OCI-LY3 (cell line): ENCODE measurements at regions not wholly inside any gene's neighbourhood (a gene's known extent, or its start where the extent isn't known, plus 50 kb on each side); places are given as distances from the start of the nearest gene placed in this dataset.

Source experiments
- H2AFZ ChIP-seq: fragments of 200-600, 300-600 bp; shearing (Covaris generic); 2 replicates; pipeline ENCODE4 v1.6.0; 2014; ENCODE audit warnings: antibody characterized with exemption, low read depth, low read length
- H3K27ac ChIP-seq: fragments of 200-600, 300-600 bp; sonication (generic); 2 replicates; pipeline ENCODE4 v1.5.1; 2014; ENCODE audit warnings: mild to moderate bottlenecking, low read length, moderate library complexity, mixed read lengths
- H3K27me3 ChIP-seq: fragments of 200-600, 300-600 bp; sonication (generic); 2 replicates; pipeline ENCODE4 v1.6.1; 2014; ENCODE audit warnings: low read depth, low read length, mixed read lengths
- H3K36me3 ChIP-seq: fragments of 200-600, 300-600 bp; sonication (generic); replicated peaks from 2 replicates; pipeline ENCODE3; 2014; ENCODE audit warnings: low read depth, low read length, mixed read lengths
- H3K4me1 ChIP-seq: fragments of 300-600, 200-600 bp; sonication (generic); 2 replicates; pipeline ENCODE4 v1.6.1; 2014; ENCODE audit warnings: low read length, mixed read lengths
- H3K4me2 ChIP-seq: fragments of 200-600, 300-600 bp; sonication (generic); 2 replicates; pipeline ENCODE4 v1.6.1; 2014; ENCODE audit warnings: low read length, mixed read lengths
- H3K4me3 ChIP-seq: fragments of 300-600, 200-600 bp; sonication (generic); 2 replicates; pipeline ENCODE4 v1.5.1; 2014; ENCODE audit warnings: antibody characterized with exemption, mild to moderate bottlenecking, low read length, moderate library complexity
- H3K79me2 ChIP-seq: fragments of 300-600, 200-600 bp; shearing (Covaris generic); 2 replicates; pipeline ENCODE4 v1.6.1; 2014; ENCODE audit warnings: mild to moderate bottlenecking, low read length, mixed read lengths
- H3K9ac ChIP-seq: fragments of 300-600, 200-600 bp; shearing (Covaris generic); 2 replicates; pipeline ENCODE4 v1.6.0; 2014; ENCODE audit warnings: mild to moderate bottlenecking, low read length, moderate library complexity
- H3K9me3 ChIP-seq: fragments of 200-600, 300-600 bp; shearing (Covaris generic); 2 replicates; pipeline ENCODE4 v1.6.1; 2014; ENCODE audit warnings: low read length, mixed read lengths; ENCODE audit not compliant: insufficient read depth
- H4K20me1 ChIP-seq: fragments of 200-600, 300-600 bp; sonication (generic); 2 replicates; pipeline ENCODE4 v1.6.1; 2016; ENCODE audit warnings: low read length, mixed read lengths; ENCODE audit not compliant: insufficient read depth
- CTCF ChIP-seq: fragments of 200-600, 300-600 bp; sonication (generic); IDR thresholded peaks from 2 replicates; pipeline ENCODE4 v1.5.1; 2014; ENCODE audit warnings: antibody characterized with exemption, low read length, low read depth
- EZH2phosphoT487 ChIP-seq: fragments of 200-600 bp; shearing (Covaris generic); IDR thresholded peaks from 2 replicates; pipeline ENCODE4 v1.6.1; 2018; ENCODE audit warnings: antibody characterized with exemption, mixed run types, low read depth

DNA sequence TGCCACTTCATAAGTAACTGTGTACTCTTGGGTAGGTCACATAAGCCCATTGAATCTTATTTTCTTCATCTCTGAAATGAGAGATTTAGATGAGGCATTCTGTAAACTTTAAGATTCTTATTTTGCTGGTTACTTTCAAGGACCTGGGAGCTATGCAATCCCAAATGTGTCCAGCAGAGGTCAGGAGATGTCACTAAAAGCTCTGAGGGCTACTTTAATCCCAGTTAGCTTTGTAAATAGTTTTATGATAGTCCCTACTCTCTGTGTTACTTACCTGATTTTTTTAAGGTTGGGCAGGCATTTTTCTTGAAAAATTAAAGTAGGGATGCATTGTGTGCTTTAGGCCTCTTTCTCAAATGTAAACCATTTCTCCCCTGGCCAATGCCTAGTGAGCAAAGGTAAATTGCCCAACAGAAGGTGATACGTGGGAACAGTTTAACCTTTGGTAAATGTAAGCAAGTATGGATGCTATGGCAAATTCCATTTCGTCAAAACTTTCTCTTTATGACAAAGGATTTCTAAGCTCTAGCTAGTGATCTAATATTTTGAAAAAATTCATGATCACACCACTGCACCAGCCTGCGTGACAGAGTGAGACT lies 57.1 kb upstream of the WSB1 start:
- Histone ChIP-seq H3K36me3 (no peaks in the 10 kb centered on the region), H3K9ac (no peak overlapping the region), H3K79me2 (no peaks in the 10 kb centered on the region), H3K4me3 (no peak overlapping the region), H3K27ac (no peak overlapping the region), H3K4me1 (peaks cover 55% of the 10 kb centered on the region), H3K27me3 (peaks cover 62% of the 10 kb centered on the region), H4K20me1 (peaks cover 23% of the 10 kb centered on the region), H3K4me2 (no peak overlapping the region), H3K9me3 (no peaks in the 10 kb centered on the region), H2AFZ (no peak overlapping the region)
- no peak for TF ChIP-seq EZH2phosphoT487
- TF ChIP-seq CTCF: peak; percentile 88

GRCh38 chr17:27237890-27238289 lies 56.0 kb upstream of the WSB1 start:
- TF ChIP-seq CTCF (no peak), EZH2phosphoT487 (no peak)
- Histone ChIP-seq H3K27me3 (peaks cover 62% of the 10 kb centered on the region), H3K9ac (no peak overlapping the region), H2AFZ (no peak overlapping the region), H3K9me3 (no peaks in the 10 kb centered on the region), H3K4me1 (peaks cover 56% of the 10 kb centered on the region), H4K20me1 (peaks cover 29% of the 10 kb centered on the region), H3K79me2 (no peaks in the 10 kb centered on the region), H3K36me3 (no peaks in the 10 kb centered on the region), H3K27ac (no peak overlapping the region), H3K4me2 (no peak overlapping the region), H3K4me3 (no peak overlapping the region)

- no peaks in the 10 kb centered on the region for H3K9me3 ChIP-seq
- H3K27ac ChIP-seq: no peak overlapping the region
- no peaks in the 10 kb centered on the region for H3K36me3 ChIP-seq
- H3K79me2 ChIP-seq: no peaks in the 10 kb centered on the region
- H3K27me3 ChIP-seq: peaks cover 62% of the 10 kb centered on the region
- peak overlapping the region; percentile 38; the same call in 1 of the 2 replicates for H3K4me3 ChIP-seq
- H4K20me1 ChIP-seq: peaks cover 40% of the 10 kb centered on the region
- peaks cover 46% of the 10 kb centered on the region for H3K4me1 ChIP-seq
- TF ChIP-seq CTCF (no peak), EZH2phosphoT487 (no peak)
- no peak overlapping the region for H2AFZ ChIP-seq
- H3K9ac ChIP-seq: no peak overlapping the region
- H3K4me2 ChIP-seq: peak overlapping the region; percentile 75
Measured at GRCh38 chr17:27239046-27239445, 54.9 kb upstream of the WSB1 start.

- peaks cover 48% of the 10 kb centered on the region for H3K4me1 ChIP-seq
- no peaks in the 10 kb centered on the region for H3K9me3 ChIP-seq
- H3K9ac ChIP-seq: no peak overlapping the region
- peak overlapping the region; percentile 3; the same call in 1 of the 2 replicates for H3K4me3 ChIP-seq
- H3K4me2 ChIP-seq: peak overlapping the region; percentile 75
- TF ChIP-seq CTCF: no peak
- TF ChIP-seq EZH2phosphoT487: no peak
- peaks cover 45% of the 10 kb centered on the region for H4K20me1 ChIP-seq
- no peaks in the 10 kb centered on the region for H3K79me2 ChIP-seq
- peaks cover 64% of the 10 kb centered on the region for H3K27me3 ChIP-seq
- no peak overlapping the region for H3K27ac ChIP-seq
- no peak overlapping the region for H2AFZ ChIP-seq
- H3K36me3 ChIP-seq: no peaks in the 10 kb centered on the region
Measured at GRCh38 chr17:27239584-27239983, 54.3 kb upstream of the WSB1 start.
